HS-27A (cell line): ENCODE measurements at regions not wholly inside any gene's neighbourhood (a gene's known extent, or its start where the extent isn't known, plus 50 kb on each side); places are given as distances from the start of the nearest gene placed in this dataset.

Experiments
- DNase-seq: peaks from one replicate; pipeline ENCODE4 v3.0.0-alpha.2; 2012; ENCODE audit warnings: low read depth, missing footprints

- DNase-seq = no peak
Observed at GRCh38 chr15:46856839-46857502, 860.3 kb upstream of the SEMA6D start.

GRCh38 chr15:46858150-46858549 lies 859.2 kb upstream of the SEMA6D start:
- no peak for DNase-seq

GRCh38 chr15:46861796-46862195 lies 855.5 kb upstream of the SEMA6D start:
- no peak for DNase-seq

- no peak for DNase-seq
Observed at GRCh38 chr15:46865155-46865554, 852.1 kb upstream of the SEMA6D start.

GRCh38 chr15:46872286-46872980 lies 844.9 kb upstream of the SEMA6D start:
- DNase-seq = no peak

GRCh38 chr15:46872981-46873330 lies 844.3 kb upstream of the SEMA6D start:
- no peak for DNase-seq

- no peak for DNase-seq
Observed at GRCh38 chr15:46879032-46879770, 838.1 kb upstream of the SEMA6D start.

GRCh38 chr15:46880791-46881190 lies 836.5 kb upstream of the SEMA6D start:
- DNase-seq = no peak

- DNase-seq = no peak
Observed at GRCh38 chr15:46892621-46893160, 824.6 kb upstream of the SEMA6D start.

- DNase-seq = no peak
Observed at GRCh38 chr15:46894644-46895043, 822.7 kb upstream of the SEMA6D start.

- no peak for DNase-seq
Observed at GRCh38 chr15:46897266-46897665, 820.0 kb upstream of the SEMA6D start.

GRCh38 chr15:46901001-46901400 lies 816.3 kb upstream of the SEMA6D start:
- peak; percentile 7 for DNase-seq

- no peak for DNase-seq
Observed at GRCh38 chr15:46917721-46918252, 799.5 kb upstream of the SEMA6D start.

- peak; percentile 20 for DNase-seq
Observed at GRCh38 chr15:46918462-46919140, 798.7 kb upstream of the SEMA6D start.

GRCh38 chr15:46921891-46922290 lies 795.4 kb upstream of the SEMA6D start:
- no peak for DNase-seq

GRCh38 chr15:46930426-46930825 lies 786.9 kb upstream of the SEMA6D start:
- DNase-seq = no peak

GRCh38 chr15:46933332-46933731 lies 784.0 kb upstream of the SEMA6D start:
- DNase-seq = no peak

- DNase-seq = no peak
Observed at GRCh38 chr15:46934851-46935250, 782.5 kb upstream of the SEMA6D start.

- no peak for DNase-seq
Observed at GRCh38 chr15:46938169-46938568, 779.1 kb upstream of the SEMA6D start.

GRCh38 chr15:46941241-46941640 lies 776.1 kb upstream of the SEMA6D start:
- no peak for DNase-seq

- no peak for DNase-seq
Observed at GRCh38 chr15:46946953-46947352, 770.4 kb upstream of the SEMA6D start.

- DNase-seq = no peak
Observed at GRCh38 chr15:46955576-46955975, 761.7 kb upstream of the SEMA6D start.
